Activated gamma-delta T cell treated with anti-CD3 and anti-CD28 coated beads, Interleukin-2, amount 50 U/mL, for 16 hours (primary cell): ENCODE measurements at regions not wholly inside any gene's neighbourhood (a gene's known extent, or its start where the extent isn't known, plus 50 kb on each side); places are given as distances from the start of the nearest gene placed in this dataset.
"Not testable (repeated sequence)": the region's sequence is repeated elsewhere in the genome, so short reads cannot be mapped to it uniquely, and the experiment has no call there.

Experiments
- DNase-seq: peaks from one replicate; pipeline ENCODE4 v3.0.0-alpha.2; 2020; ENCODE audit warnings: low read depth

- no peak for DNase-seq
These were observed 120.2 kb upstream of the BANK1 start for GRCh38 chr4:101670370-101670769.

GRCh38 chr4:101669832-101670188 is 120.7 kb upstream of the BANK1 start:
- DNase-seq = no peak

GRCh38 chr4:101669138-101669831 is 121.2 kb upstream of the BANK1 start:
- no peak for DNase-seq

GRCh38 chr4:101667348-101667747 is 123.2 kb upstream of the BANK1 start:
- no peak for DNase-seq

- DNase-seq = no peak
These were observed 129.9 kb upstream of the BANK1 start for GRCh38 chr4:101660607-101661006.

- DNase-seq = no peak
These were observed 134.7 kb upstream of the BANK1 start for GRCh38 chr4:101655857-101656256.

GRCh38 chr4:101655005-101655404 is 135.5 kb upstream of the BANK1 start:
- DNase-seq = no peak

GRCh38 chr4:101651778-101652177 is 138.8 kb upstream of the BANK1 start:
- no peak for DNase-seq

- DNase-seq = no peak
These were observed 140.6 kb upstream of the BANK1 start for GRCh38 chr4:101649790-101650515.

- DNase-seq = no peak
These were observed 142.9 kb upstream of the BANK1 start for GRCh38 chr4:101647710-101648034.

GRCh38 chr4:101644516-101644915 is 146.0 kb upstream of the BANK1 start:
- DNase-seq = no peak

- DNase-seq = no peak
These were observed 147.2 kb upstream of the BANK1 start for GRCh38 chr4:101643186-101643837.

GRCh38 chr4:101632766-101633165 is 157.8 kb upstream of the BANK1 start:
- not testable (repeated sequence) for DNase-seq

GRCh38 chr4:101630319-101630986 is 160.1 kb upstream of the BANK1 start:
- no peak for DNase-seq

- no peak for DNase-seq
These were observed 169.4 kb upstream of the BANK1 start for GRCh38 chr4:101621120-101621519.

- no peak for DNase-seq
These were observed 174.9 kb upstream of the BANK1 start for GRCh38 chr4:101615652-101616051.

- DNase-seq = not testable (repeated sequence)
These were observed 183.5 kb upstream of the BANK1 start for GRCh38 chr4:101606989-101607388.

GRCh38 chr4:101604976-101605375 is 185.6 kb upstream of the BANK1 start:
- no peak for DNase-seq

- DNase-seq = no peak
These were observed 190.2 kb upstream of the BANK1 start for GRCh38 chr4:101600287-101600686.

GRCh38 chr4:101599620-101600019 is 190.9 kb upstream of the BANK1 start:
- no peak for DNase-seq

GRCh38 chr4:101596781-101597552 is 193.6 kb upstream of the BANK1 start:
- peak; percentile 13 for DNase-seq

- DNase-seq = no peak
These were observed 195.9 kb upstream of the BANK1 start for GRCh38 chr4:101594588-101594987.
